ENCODE measurements at regions not wholly inside any gene's neighbourhood (a gene's known extent, or its start where the extent isn't known, plus 50 kb on each side); places are given as distances from the start of the nearest gene placed in this dataset.
"Not testable (repeated sequence)": the region's sequence is repeated elsewhere in the genome, so short reads cannot be mapped to it uniquely, and the experiment has no call there.

DNA sequence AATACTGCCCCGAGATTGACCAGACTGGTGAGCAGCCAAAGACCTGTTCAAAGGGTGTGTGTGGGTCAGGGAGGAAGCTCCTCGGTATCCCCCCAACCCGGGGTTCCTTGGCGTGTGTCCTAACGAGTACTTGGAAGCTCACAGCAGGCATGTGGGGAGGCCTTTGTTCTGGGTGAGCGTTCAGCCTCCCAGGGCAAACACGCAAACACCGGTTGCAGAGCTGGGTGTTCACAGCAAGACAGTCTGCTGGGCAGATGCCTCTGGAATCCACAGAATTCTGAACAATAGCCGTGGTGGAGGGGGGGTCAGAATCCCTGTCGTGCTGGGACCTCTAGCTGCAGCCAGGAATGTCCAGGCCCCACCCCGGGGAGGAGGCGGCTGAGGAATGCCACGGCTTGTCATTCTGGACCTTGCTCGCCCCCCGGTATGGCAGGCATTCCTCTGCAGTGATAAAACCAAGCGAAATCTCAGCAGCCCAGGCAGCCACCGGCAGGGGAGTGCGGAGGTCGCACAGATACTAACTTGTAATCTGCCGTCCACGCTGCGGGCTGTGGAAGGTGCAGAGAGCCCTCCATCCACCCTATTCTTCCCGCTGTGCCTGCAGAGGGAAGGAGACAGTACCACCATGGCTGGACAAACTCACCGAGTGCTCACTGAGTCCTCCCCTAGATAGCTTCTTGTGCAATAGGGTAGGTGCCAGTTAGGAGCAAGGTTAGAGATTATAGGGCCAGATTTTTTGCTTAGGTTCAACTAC is 77.8 kb upstream of the METTL9 start:
- H3K4me1 ChIP-seq (ENCODE audit: insufficient read depth, low read length); H3K4me2 ChIP-seq (ENCODE audit: insufficient read depth, low read length); H3K36me3 ChIP-seq (ENCODE audit: insufficient read depth, low read length); H3K27me3 ChIP-seq (ENCODE audit: insufficient read depth, low read length); H3K4me3 ChIP-seq (ENCODE audit: insufficient read depth, low read length); H3K27ac ChIP-seq (ENCODE audit: low read depth, low read length); H2AFZ ChIP-seq (ENCODE audit: low read length); H3K9me3 ChIP-seq (ENCODE audit: low read depth, low read length); H4K20me1 ChIP-seq (ENCODE audit: insufficient read depth, low read length): not testable (repeated sequence)
- peak; percentile 10 for DNase-seq (ENCODE audit: insufficient read length, low spot score, missing footprints)
- H3K79me2 ChIP-seq (ENCODE audit: insufficient read depth, low read length), result peaks cover 13% of the 10 kb centered on the region

- DNase-seq (ENCODE audit: insufficient read length, low spot score, missing footprints), result peak; percentile 44
- not testable (repeated sequence) for H3K4me1 ChIP-seq (ENCODE audit: insufficient read depth, low read length); H3K36me3 ChIP-seq (ENCODE audit: insufficient read depth, low read length); H3K4me3 ChIP-seq (ENCODE audit: insufficient read depth, low read length); H3K9me3 ChIP-seq (ENCODE audit: low read depth, low read length); H4K20me1 ChIP-seq (ENCODE audit: insufficient read depth, low read length); H2AFZ ChIP-seq (ENCODE audit: low read length); H3K27ac ChIP-seq (ENCODE audit: low read depth, low read length); H3K4me2 ChIP-seq (ENCODE audit: insufficient read depth, low read length); H3K79me2 ChIP-seq (ENCODE audit: insufficient read depth, low read length)
- peaks cover 19% of the 10 kb centered on the region for H3K27me3 ChIP-seq (ENCODE audit: insufficient read depth, low read length)
These were observed 76.5 kb upstream of the METTL9 start for GRCh38 chr16:21522846-21523245.

- Histone ChIP-seq H3K4me1 (ENCODE audit: insufficient read depth, low read length) (peaks cover 3% of the 10 kb centered on the region), H3K4me2 (ENCODE audit: insufficient read depth, low read length) (no peak overlapping the region), H3K9me3 (ENCODE audit: low read depth, low read length) (no peaks in the 10 kb centered on the region), H3K27me3 (ENCODE audit: insufficient read depth, low read length) (peaks cover 21% of the 10 kb centered on the region), H3K27ac (ENCODE audit: low read depth, low read length) (no peak overlapping the region), H3K36me3 (ENCODE audit: insufficient read depth, low read length) (no peaks in the 10 kb centered on the region), H4K20me1 (ENCODE audit: insufficient read depth, low read length) (no peaks in the 10 kb centered on the region), H3K4me3 (ENCODE audit: insufficient read depth, low read length) (no peak overlapping the region), H2AFZ (ENCODE audit: low read length) (no peak overlapping the region), H3K79me2 (ENCODE audit: insufficient read depth, low read length) (peaks cover under 1% of the 10 kb centered on the region)
- TF ChIP-seq, protein P1, sequence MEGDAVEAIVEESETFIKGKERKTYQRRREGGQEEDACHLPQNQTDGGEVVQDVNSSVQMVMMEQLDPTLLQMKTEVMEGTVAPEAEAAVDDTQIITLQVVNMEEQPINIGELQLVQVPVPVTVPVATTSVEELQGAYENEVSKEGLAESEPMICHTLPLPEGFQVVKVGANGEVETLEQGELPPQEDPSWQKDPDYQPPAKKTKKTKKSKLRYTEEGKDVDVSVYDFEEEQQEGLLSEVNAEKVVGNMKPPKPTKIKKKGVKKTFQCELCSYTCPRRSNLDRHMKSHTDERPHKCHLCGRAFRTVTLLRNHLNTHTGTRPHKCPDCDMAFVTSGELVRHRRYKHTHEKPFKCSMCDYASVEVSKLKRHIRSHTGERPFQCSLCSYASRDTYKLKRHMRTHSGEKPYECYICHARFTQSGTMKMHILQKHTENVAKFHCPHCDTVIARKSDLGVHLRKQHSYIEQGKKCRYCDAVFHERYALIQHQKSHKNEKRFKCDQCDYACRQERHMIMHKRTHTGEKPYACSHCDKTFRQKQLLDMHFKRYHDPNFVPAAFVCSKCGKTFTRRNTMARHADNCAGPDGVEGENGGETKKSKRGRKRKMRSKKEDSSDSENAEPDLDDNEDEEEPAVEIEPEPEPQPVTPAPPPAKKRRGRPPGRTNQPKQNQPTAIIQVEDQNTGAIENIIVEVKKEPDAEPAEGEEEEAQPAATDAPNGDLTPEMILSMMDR (IDR thresholded peaks at IDR 0.05; ENCODE audit: extremely low read depth, low read depth, low read length), result no peak
- DNase-seq (ENCODE audit: insufficient read length, low spot score, missing footprints), result peak; percentile 45
These were observed 75.8 kb upstream of the METTL9 start for GRCh38 chr16:21523411-21524067.

- H3K9me3 ChIP-seq (ENCODE audit: low read depth, low read length), result no peaks in the 10 kb centered on the region
- peak; percentile 32 for DNase-seq (ENCODE audit: insufficient read length, low spot score, missing footprints)
- H3K4me3 ChIP-seq (ENCODE audit: insufficient read depth, low read length), result no peak overlapping the region
- H2AFZ ChIP-seq (ENCODE audit: low read length), result no peak overlapping the region
- no peaks in the 10 kb centered on the region for H3K36me3 ChIP-seq (ENCODE audit: insufficient read depth, low read length)
- peaks cover 21% of the 10 kb centered on the region for H3K27me3 ChIP-seq (ENCODE audit: insufficient read depth, low read length)
- H3K27ac ChIP-seq (ENCODE audit: low read depth, low read length), result no peak overlapping the region
- H4K20me1 ChIP-seq (ENCODE audit: insufficient read depth, low read length), result no peaks in the 10 kb centered on the region
- TF ChIP-seq, protein P1 (IDR thresholded peaks at IDR 0.05; ENCODE audit: extremely low read depth, low read depth, low read length), result no peak
- H3K4me2 ChIP-seq (ENCODE audit: insufficient read depth, low read length), result no peak overlapping the region
- H3K4me1 ChIP-seq (ENCODE audit: insufficient read depth, low read length), result peaks cover 3% of the 10 kb centered on the region
- no peaks in the 10 kb centered on the region for H3K79me2 ChIP-seq (ENCODE audit: insufficient read depth, low read length)
These were observed 75.2 kb upstream of the METTL9 start for GRCh38 chr16:21524068-21524751.

- H3K36me3 ChIP-seq (ENCODE audit: insufficient read depth, low read length); H4K20me1 ChIP-seq (ENCODE audit: insufficient read depth, low read length); H3K4me1 ChIP-seq (ENCODE audit: insufficient read depth, low read length); H2AFZ ChIP-seq (ENCODE audit: low read length); H3K4me3 ChIP-seq (ENCODE audit: insufficient read depth, low read length); H3K9me3 ChIP-seq (ENCODE audit: low read depth, low read length); H3K4me2 ChIP-seq (ENCODE audit: insufficient read depth, low read length); H3K79me2 ChIP-seq (ENCODE audit: insufficient read depth, low read length); DNase-seq (ENCODE audit: insufficient read length, low spot score, missing footprints); H3K27ac ChIP-seq (ENCODE audit: low read depth, low read length): not testable (repeated sequence)
- peaks cover 21% of the 10 kb centered on the region for H3K27me3 ChIP-seq (ENCODE audit: insufficient read depth, low read length)
These were observed 74.7 kb upstream of the METTL9 start for GRCh38 chr16:21524752-21525028.

DNA sequence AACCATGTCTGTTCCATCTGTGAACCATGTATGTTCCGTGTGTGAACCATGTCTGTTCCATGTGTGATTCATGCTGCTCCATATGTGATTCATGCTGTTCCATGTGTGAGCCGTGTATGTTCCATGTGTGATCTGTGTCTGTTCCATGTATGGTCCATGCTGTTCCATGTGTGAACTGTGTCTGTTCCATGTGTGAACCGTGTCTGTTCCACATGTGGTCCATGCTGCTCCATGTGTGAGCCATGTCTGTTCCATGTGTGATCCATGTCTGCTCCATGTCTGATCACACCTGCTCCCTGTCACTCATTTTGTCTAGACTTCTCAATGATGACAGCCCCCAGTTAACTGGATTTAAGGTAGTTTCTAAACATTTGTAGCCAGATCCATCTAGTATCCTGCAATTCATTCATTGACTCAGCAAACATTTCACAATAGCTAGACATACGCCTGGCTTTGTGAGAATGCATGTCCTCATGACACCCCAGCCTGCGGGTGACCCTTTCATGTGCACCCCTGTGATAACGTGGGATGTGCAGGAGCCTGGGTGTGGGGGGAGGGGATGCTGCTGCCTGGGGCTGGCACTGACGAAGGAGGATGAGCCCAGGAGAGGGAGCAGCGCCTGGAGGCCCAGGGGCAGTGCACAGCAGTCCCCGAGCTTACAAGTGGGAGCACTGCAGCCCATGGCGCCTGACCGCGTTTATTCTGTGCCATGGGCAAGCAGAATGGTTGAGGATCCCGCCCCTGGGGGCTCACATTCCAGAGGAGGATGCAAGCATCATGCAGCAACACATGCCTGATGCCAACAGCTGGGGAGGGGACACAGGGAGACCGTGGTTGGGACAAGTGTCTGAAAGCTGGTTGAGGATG is 74.1 kb upstream of the METTL9 start:
- H3K27ac ChIP-seq (ENCODE audit: low read depth, low read length); H3K4me1 ChIP-seq (ENCODE audit: insufficient read depth, low read length); H2AFZ ChIP-seq (ENCODE audit: low read length); H3K36me3 ChIP-seq (ENCODE audit: insufficient read depth, low read length); H3K4me2 ChIP-seq (ENCODE audit: insufficient read depth, low read length); H4K20me1 ChIP-seq (ENCODE audit: insufficient read depth, low read length); H3K9me3 ChIP-seq (ENCODE audit: low read depth, low read length); H3K4me3 ChIP-seq (ENCODE audit: insufficient read depth, low read length); H3K79me2 ChIP-seq (ENCODE audit: insufficient read depth, low read length): not testable (repeated sequence)
- DNase-seq (ENCODE audit: insufficient read length, low spot score, missing footprints), result peak; percentile 58
- peaks cover 21% of the 10 kb centered on the region for H3K27me3 ChIP-seq (ENCODE audit: insufficient read depth, low read length)

All from osteoblast (primary cell).